HG02678 (cell line): ENCODE measurements at regions not wholly inside any gene's neighbourhood (a gene's known extent, or its start where the extent isn't known, plus 50 kb on each side); places are given as distances from the start of the nearest gene placed in this dataset.
"Not testable (repeated sequence)": the region's sequence is repeated elsewhere in the genome, so short reads cannot be mapped to it uniquely, and the experiment has no call there.

Source experiments
- ATAC-seq: cut with Tn5 transposase; IDR thresholded peaks from one replicate; pipeline ENCODE4 v1.9.1; 2021; ENCODE audit warnings: mild to moderate bottlenecking, moderate library complexity; ENCODE audit not compliant: unreplicated experiment

DNA sequence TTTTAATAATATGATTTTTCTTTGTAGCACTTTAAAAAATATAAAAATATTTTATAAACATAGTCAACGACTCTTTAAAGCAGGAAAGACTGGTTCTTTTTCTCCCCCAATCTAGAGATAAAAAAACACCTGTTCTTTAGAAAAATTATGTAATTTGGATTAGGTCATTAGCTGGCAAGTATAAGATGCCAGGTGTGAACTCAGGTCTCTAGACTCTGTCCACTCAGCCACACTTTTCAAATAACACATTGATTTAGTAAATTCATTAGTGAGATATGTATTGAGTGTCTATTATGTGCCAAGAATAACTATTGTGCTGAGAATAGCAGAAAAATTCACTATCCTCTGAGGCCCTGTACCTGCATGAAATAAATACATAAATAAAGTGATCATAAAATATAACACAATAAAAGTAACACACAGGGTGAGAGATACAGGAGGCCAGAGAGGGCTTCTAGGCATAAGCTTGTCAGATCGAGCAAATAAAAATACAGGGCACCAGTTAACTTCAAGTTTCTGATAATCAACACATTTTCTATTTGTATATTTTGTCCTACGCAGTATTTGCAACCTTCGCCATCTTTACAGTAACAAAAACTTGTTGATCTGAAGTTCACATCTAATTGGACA is 867.1 kb upstream of the GBE1 start:
- no peak for ATAC-seq

- ATAC-seq = no peak
These were observed 866.3 kb upstream of the GBE1 start for GRCh38 chr3:82627733-82628132.

DNA sequence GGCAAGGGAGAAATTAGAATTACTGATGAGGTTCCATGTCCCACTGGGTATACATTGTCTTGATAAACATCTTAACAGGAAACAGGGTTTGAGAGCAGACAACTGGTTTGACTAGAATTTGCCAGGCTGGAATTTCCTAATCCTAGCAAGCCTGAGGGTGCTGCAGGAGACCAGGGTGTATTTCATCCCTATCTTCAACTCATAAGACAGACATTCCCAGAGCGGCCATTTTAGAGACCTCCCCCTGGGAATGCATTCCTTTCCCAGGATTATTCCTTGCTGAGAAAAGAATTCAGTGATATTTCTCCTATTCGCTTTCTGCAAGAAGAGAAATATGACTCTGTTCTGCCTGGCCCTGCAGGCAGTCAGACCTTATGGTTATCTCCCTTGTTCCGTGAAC is 859.3 kb upstream of the GBE1 start:
- ATAC-seq = not testable (repeated sequence)

DNA sequence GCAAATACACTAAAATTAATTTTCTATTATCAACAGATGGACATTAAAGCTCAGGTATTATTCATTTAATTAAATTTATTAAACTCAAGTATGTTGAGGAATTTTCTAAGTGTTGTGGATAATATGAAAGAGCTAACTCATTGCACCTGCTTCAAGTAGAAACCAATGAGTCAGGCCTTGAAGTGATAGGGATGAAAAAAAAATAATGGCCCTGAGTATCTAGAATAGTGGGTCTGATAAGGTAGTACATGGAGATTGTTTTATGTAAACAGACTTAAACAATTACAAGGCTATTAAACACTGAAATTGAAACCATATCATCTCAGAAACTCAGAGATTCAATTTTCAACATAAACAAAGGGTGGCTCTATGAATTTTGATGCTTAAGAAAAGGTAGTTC is 857.1 kb upstream of the GBE1 start:
- ATAC-seq = no peak

DNA sequence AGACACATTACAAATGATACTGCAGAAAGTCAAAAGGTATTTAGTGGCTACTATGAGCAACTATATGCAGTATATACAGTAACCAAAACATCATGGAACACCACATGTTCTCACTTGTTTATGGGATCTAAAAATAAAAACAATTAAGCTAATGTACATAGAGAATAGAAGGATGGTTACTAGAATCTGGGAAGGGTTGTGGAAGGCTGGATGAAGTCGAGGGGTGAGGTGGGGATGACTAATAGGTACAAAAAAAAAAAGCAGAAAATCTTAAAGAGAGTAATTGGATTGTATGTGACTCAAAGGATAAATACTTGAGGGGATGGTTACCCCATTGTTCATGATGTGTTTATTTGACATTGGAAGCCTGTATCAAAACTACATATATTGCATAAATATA is 848.8 kb upstream of the GBE1 start:
- ATAC-seq = no peak

DNA sequence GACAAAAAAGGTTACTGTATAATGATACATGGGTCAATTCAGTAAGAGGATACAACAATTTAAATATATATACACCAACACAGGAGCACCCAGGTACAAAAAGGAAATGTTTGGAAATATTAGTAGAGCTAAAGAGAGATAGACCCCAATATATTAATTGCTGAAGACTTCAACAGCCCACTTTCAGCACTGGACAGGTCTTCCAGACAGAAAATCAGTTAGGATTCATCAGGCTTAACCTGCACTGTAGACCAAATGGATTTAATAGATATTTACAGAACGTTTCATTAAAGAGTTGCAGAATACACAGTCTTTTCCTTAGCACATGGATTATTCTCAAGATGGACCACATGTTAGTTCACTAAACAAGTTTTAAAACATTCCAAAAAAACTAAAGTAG is 845.9 kb upstream of the GBE1 start:
- no peak for ATAC-seq

- no peak for ATAC-seq
These were observed 835.4 kb upstream of the GBE1 start for GRCh38 chr3:82596805-82597204.

DNA sequence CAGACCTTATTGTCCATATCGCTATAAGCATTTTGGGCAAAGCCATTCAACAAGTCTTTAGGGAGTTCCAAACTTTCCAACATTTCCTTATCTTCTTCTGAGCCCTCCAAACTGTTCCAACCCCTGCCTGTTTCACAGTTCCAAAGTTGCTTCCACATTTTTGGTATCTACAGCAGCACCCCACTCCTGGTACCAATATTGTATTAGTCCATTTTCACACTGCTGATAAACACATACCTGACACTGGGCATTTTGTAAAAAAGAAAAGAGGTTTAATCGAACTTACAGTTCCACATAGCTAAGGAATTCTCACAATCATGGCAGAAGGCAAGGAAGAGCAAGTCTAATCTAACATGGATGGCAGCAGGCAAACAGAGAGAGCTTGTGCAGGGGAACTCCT is 834.1 kb upstream of the GBE1 start:
- ATAC-seq = no peak

DNA sequence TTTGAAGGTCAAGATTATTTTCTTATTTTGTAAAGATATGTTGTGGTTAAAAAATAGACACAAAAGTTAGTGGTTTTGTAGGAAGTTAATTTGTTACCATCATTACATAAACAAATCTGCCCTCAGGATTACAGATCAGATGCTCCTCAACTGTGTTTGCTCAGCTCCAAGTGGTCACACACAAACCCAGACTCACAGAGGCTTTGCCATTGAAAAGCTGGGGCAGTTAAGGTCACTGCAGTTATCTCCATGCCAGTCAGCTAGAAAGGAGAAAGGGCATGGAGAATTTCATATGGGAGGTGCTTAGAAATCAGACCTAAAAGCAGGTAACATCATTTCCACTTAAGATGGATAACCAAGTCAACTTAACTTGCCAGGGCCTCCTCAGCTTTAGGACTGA is 825.7 kb upstream of the GBE1 start:
- no peak for ATAC-seq

GRCh38 chr3:82586414-82586813 is 825.0 kb upstream of the GBE1 start:
- no peak for ATAC-seq

DNA sequence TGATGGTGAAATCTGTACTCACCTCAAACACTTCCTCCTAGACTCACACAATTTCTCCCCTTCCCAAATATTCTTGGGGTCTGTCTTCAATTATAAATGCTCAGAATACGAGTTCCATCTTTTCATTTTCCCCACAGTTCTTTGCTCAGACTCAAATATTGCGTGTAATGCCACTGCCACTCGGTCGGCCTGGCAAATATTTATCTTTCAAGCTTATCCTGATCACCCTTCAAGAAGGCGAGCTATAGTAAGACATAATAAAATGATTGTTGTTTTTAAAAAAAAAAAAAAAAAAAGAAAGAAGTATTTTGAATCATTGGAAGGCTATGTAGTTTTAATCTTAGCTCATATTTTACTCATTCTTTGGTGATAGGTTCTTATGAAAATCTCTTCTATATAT is 824.6 kb upstream of the GBE1 start:
- ATAC-seq = not testable (repeated sequence)

DNA sequence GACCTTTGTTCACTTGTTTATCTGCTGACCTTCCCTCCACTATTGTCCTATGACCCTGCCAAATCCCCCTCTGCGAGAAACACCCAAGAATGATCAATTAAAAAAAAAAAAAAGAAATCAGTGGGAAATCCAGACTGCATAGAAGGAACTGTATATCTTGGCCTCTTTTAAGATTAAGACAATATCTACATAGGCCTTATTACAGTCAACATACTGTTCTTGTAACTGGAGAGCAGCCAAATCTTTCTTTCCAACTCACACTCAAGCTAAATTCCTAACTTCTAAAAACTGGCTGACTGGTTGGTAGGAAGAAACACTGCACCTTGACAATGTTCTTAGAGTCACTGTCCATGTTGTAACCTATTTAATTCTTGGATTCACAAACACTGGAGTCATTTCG is 824.1 kb upstream of the GBE1 start:
- ATAC-seq = not testable (repeated sequence)

DNA sequence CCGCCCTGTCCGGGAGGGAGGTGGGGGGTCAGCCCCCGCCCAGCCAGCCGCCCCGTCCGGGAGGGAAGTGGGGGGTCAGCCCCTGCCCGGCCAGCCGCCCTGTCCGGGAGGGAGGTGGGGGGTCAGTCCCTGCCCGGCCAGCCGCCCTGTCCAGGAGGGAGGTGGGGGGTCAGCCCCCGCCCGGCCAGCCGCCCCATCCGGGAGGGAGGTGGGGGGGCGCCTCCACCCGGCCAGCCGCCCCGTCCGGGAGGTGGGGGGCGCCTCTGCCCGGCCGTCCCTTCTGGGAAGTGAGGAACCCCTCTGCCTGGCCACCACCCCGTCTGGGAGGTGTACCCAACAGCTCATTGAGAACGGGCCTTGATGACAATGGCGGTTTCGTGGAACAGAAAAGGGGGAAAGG is 823.4 kb upstream of the GBE1 start:
- not testable (repeated sequence) for ATAC-seq

- not testable (repeated sequence) for ATAC-seq
These were observed 823.0 kb upstream of the GBE1 start for GRCh38 chr3:82584415-82584814.

- ATAC-seq = no peak
These were observed 819.9 kb upstream of the GBE1 start for GRCh38 chr3:82581350-82581749.

DNA sequence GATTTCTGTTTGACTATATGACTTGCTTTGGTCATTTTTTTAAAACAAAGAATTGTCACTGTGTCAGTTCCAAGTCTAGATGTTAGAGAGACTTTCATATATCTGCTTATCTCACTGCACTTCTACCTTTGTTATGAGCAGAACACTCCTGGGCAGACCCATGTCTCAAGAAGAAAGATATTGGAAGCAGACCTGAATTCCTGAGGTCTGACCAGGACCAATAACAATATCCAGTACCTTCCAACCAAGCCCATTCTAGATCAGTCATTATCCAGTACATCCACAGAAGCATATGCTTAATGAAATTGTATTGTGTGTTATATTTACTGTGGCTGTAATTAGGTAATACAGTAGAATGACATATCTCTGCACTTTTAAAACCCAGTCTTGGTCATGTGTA is 811.3 kb upstream of the GBE1 start:
- ATAC-seq = no peak

GRCh38 chr3:82568776-82569338 is 807.4 kb upstream of the GBE1 start:
- no peak for ATAC-seq

DNA sequence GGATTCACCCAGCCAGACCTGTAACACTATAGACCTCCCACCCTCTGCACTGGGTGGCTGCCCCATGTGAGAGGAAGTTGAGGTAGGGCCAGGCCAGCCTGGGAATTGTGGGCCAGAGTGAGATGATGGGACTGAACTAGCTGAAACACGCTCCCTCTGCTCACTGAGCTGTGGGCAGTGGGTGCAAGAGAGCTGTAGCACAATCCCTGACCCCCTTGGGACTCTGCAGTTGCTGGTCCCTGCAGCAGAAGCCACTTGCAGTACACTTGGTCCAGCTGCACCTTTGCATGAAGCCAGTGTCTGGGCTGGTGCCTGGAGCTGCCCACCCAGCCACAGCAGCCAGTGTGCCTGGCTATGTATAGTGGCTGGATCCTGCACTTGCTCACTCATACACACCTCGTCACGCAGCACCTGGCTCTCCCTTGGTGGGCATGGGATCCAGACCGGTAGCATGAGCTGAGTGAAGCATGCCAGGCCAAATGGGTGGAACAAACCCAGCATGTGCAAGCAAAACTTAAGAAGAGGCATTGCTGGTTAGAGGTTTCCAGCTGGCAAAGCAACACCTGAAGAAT is 805.7 kb upstream of the GBE1 start:
- no peak for ATAC-seq

- no peak for ATAC-seq
These were observed 801.5 kb upstream of the GBE1 start for GRCh38 chr3:82562896-82563295.

DNA sequence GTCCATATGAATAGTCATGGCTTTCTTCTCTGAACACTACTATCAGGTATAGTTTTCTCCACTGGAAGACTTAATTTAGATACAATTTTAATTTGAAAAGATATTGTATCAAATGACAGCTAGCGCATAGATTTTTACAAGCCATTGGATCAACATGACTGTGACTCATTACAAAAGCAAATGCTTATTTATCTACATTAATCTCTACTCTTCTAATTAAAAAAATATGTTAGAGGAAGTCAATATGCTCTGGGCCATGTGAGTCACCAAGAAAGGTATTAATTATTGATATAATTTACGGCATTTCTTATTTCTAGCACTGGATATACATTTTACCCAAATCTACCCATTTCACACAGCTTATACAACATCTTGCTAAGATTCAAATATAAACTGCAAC is 800.3 kb upstream of the GBE1 start:
- no peak for ATAC-seq

- ATAC-seq = no peak
These were observed 796.6 kb upstream of the GBE1 start for GRCh38 chr3:82558081-82558480.

- ATAC-seq = no peak
These were observed 794.7 kb upstream of the GBE1 start for GRCh38 chr3:82556113-82556512.

DNA sequence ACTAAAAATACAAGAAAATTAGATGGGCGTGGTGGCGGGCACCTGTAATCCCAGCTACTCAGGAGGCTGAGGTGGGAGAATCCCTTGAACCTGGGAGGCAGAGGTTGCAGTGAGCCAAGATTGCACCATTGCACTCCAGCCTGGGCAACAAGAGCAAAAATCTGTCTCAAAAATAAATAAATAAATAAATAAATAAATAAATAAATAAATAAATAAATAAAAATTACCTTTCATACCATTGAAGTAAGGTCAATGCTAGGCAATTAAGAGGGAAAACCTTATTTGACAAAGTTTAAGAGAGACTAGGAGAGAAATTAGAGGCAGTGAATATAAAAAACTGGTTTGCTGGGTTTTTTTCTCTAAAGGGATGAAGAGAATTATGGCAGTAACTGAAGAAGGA is 781.1 kb upstream of the GBE1 start:
- not testable (repeated sequence) for ATAC-seq
